SK-N-SH (cell line): ENCODE measurements at regions not wholly inside any gene's neighbourhood (a gene's known extent, or its start where the extent isn't known, plus 50 kb on each side); places are given as distances from the start of the nearest gene placed in this dataset.

Source experiments
- CTCF ChIA-PET: fragments of 300-600, 350-600 bp; formaldehyde crosslinking; extraction: SDS; loops from one replicate; lab custom pipeline; 2021; lab: Yijun Ruan, JAX
- POLR2A ChIA-PET: fragments of 350-600 bp; sonication (Branson Sonifier 250); formaldehyde crosslinking; extraction: SDS; loops from one replicate; lab custom pipeline; 2020; ENCODE audit warnings: antibody characterized with exemption, inconsistent platforms; lab: Yijun Ruan, JAX
- DNase-seq: peaks from one replicate; pipeline ENCODE4 v3.0.0; 2012
- H2AFZ ChIP-seq: fragments of 200-600 bp; sonication (generic); 2 replicates; pipeline ENCODE4 v1.8.1; 2016; ENCODE audit warnings: antibody characterized with exemption, mild to moderate bottlenecking, low read depth
- H3F3A ChIP-seq: fragments of 200-600 bp; sonication (generic); replicated peaks from 2 replicates; pipeline ENCODE3; 2016; ENCODE audit warnings: antibody characterized with exemption, mild to moderate bottlenecking; ENCODE audit not compliant: insufficient read depth
- H3K27ac ChIP-seq, 2 experiments: fragments of 200-500 bp in 1 of 2; fragments of 200-600 bp in 1 of 2; sonication (Bioruptor generic) in 1 of 2; sonication (generic), shearing (Covaris generic) in 1 of 2; 2 replicates each; pipeline versions ENCODE4 v1.5.1 to v1.6.1; 2014 to 2016; ENCODE audit warnings: low read depth in 2 of 2, inconsistent platforms in 1 of 2, low read length in 1 of 2, mild to moderate bottlenecking in 1 of 2, mixed read lengths in 1 of 2
- H3K27me3 ChIP-seq: fragments of 200-600 bp; sonication (generic), shearing (Covaris generic); 2 replicates; pipeline ENCODE4 v1.6.1; 2016; ENCODE audit warnings: mixed run types; ENCODE audit not compliant: insufficient read depth
- H3K36me3 ChIP-seq, 2 experiments: fragments of 200-500 bp in 1 of 2; fragments of 200-600 bp in 1 of 2; sonication (Bioruptor generic) in 1 of 2; sonication (generic) in 1 of 2; replicated peaks in 1 of 2; 2 replicates each; pipeline versions ENCODE3 to v1.5.1; 2014 to 2016; ENCODE audit warnings: low read length in 1 of 2, mild to moderate bottlenecking in 1 of 2; ENCODE audit not compliant: insufficient read depth in 2 of 2, control insufficient read depth in 1 of 2
- H3K4me1 ChIP-seq, 2 experiments: fragments of 200-500 bp in 1 of 2; fragments of 200-600 bp in 1 of 2; sonication (Bioruptor generic) in 1 of 2; sonication (generic), shearing (Covaris generic) in 1 of 2; 2 replicates each; pipeline versions ENCODE4 v1.5.1 to v1.6.1; 2014 to 2016; ENCODE audit warnings: low read depth in 1 of 2, low read length in 1 of 2, mixed run types in 1 of 2; ENCODE audit not compliant: insufficient read depth in 2 of 2, control insufficient read depth in 1 of 2
- H3K4me2 ChIP-seq: fragments of 200-600 bp; sonication (generic), shearing (Covaris generic); 2 replicates; pipeline ENCODE4 v1.6.1; 2017; ENCODE audit warnings: mixed run types
- H3K4me3 ChIP-seq, 2 experiments: fragments of 200-500 bp in 1 of 2; fragments of 200-600 bp in 1 of 2; sonication (Bioruptor generic) in 1 of 2; sonication (generic), shearing (Covaris generic) in 1 of 2; 2 replicates each; pipeline versions ENCODE4 v1.5.1 to v1.8.1; 2014 to 2016; ENCODE audit warnings: low read depth in 2 of 2, inconsistent platforms in 1 of 2, low read length in 1 of 2, mild to moderate bottlenecking in 1 of 2, mixed read lengths in 1 of 2, moderate library complexity in 1 of 2
- H3K79me2 ChIP-seq: fragments of 200-600 bp; sonication (generic); 2 replicates; pipeline ENCODE4 v1.8.1; 2017; ENCODE audit warnings: mild to moderate bottlenecking; ENCODE audit not compliant: insufficient read depth
- H3K9ac ChIP-seq: fragments of 200-600 bp; sonication (generic); 2 replicates; pipeline ENCODE4 v1.6.1; 2017; ENCODE audit warnings: mixed run types
- H3K9me2 ChIP-seq: fragments of 200-600 bp; sonication (generic); 2 replicates; pipeline ENCODE4 v1.6.1; 2017; ENCODE audit warnings: mixed run types
- H3K9me3 ChIP-seq: fragments of 200-600 bp; sonication (generic); 2 replicates; pipeline ENCODE4 v1.6.1; 2017; ENCODE audit warnings: mixed run types, mild to moderate bottlenecking, moderate library complexity
- H4K20me1 ChIP-seq: fragments of 200-600 bp; sonication (generic); 2 replicates; pipeline ENCODE4 v1.6.1; 2017; ENCODE audit warnings: mild to moderate bottlenecking, mixed run types; ENCODE audit not compliant: insufficient read depth
- ELF1 ChIP-seq: IDR thresholded peaks from 2 replicates; pipeline ENCODE4 v1.4.0; 2012
- EP300 ChIP-seq, 2 experiments: IDR thresholded peaks; 2 replicates each; pipeline versions ENCODE4 v1.4.0 to v1.6.1; 2012; ENCODE audit warnings: borderline replicate concordance in 1 of 2, low read depth in 1 of 2, low read length in 1 of 2
- FOSL2 ChIP-seq: IDR thresholded peaks from 2 replicates; pipeline ENCODE4 v1.4.0; 2012; ENCODE audit warnings: low read depth, mild to moderate bottlenecking, moderate library complexity, borderline replicate concordance
- FOXM1 ChIP-seq: IDR thresholded peaks from 2 replicates; pipeline ENCODE4 v1.4.0; 2012; ENCODE audit warnings: low read depth, mild to moderate bottlenecking
- GATA2 ChIP-seq: sonication (generic); formaldehyde crosslinking; IDR thresholded peaks from 2 replicates; pipeline ENCODE4 v1.5.0; 2020; ENCODE audit warnings: mild to moderate bottlenecking, missing genetic modification reagents
- JUND ChIP-seq: IDR thresholded peaks from 2 replicates; pipeline ENCODE4 v1.4.0; 2012
- MEF2A ChIP-seq: IDR thresholded peaks from 2 replicates; pipeline ENCODE4 v1.4.0; 2012; ENCODE audit warnings: low read depth, borderline replicate concordance
- MXI1 ChIP-seq: IDR thresholded peaks from 2 replicates; pipeline ENCODE4 v1.6.1; 2012; ENCODE audit warnings: mild to moderate bottlenecking, low read depth, low read length, improper control_type of control experiment
- PBX3 ChIP-seq: IDR thresholded peaks from 2 replicates; pipeline ENCODE4; 2012
- POLR2AphosphoS5 ChIP-seq: IDR thresholded peaks from 2 replicates; pipeline ENCODE4 v1.6.1; 2012; ENCODE audit warnings: low read depth, low read length
- RAD21 ChIP-seq: IDR thresholded peaks from 2 replicates; pipeline ENCODE4 v1.6.1; 2012; ENCODE audit warnings: mild to moderate bottlenecking, low read length
- RCOR1 ChIP-seq: fragments of 150-350 bp; IDR thresholded peaks from 2 replicates; pipeline ENCODE4 v1.6.1; 2017; ENCODE audit warnings: antibody characterized with exemption, low read length
- TCF12 ChIP-seq: IDR thresholded peaks from 2 replicates; pipeline ENCODE4 v1.4.0; 2012
- TEAD4 ChIP-seq: IDR thresholded peaks from 2 replicates; pipeline ENCODE4 v1.4.0; 2012; ENCODE audit warnings: mild to moderate bottlenecking, borderline replicate concordance; ENCODE audit not compliant: insufficient read depth
- WGBS: methylation state at CpG from one replicate; pipeline ENCODE4 v1.1.6; 2017; ENCODE audit warnings: low lambda C conversion rate; 5-methylcytosine and 5-hydroxymethylcytosine counted together
- TF ChIP-seq, protein P1 (sequence below): IDR thresholded peaks from 2 replicates; pipeline ENCODE4 v1.6.1; 2012; ENCODE audit warnings: mild to moderate bottlenecking, low read depth, low read length, moderate library complexity
- TF ChIP-seq, protein P2 (sequence below): IDR thresholded peaks from 2 replicates; pipeline ENCODE4 v1.4.0; 2012; ENCODE audit warnings: low read depth, borderline replicate concordance

DNA sequence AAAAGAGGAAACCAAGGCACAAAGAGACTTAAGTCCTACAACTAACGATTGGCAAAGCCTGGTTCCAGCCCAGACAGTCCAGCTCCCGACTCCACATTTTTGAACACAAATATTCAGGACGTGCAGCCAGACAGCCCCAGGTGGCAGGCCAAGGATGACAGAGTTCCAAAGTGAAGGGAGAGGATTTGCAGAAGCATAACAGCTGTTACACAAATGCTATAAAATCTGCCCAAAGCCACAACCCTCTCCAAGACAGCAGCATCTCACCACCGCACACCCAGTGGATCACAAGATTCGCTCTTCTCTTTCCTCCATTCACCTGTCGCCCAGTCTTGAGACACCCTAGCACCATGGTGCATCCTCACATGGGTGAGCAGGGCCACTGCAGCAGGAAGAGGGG, 227.1 kb upstream of the ID2 start:
- Histone ChIP-seq H3F3A (no peaks in the 10 kb centered on the region), H4K20me1 (no peaks in the 10 kb centered on the region), H3K9ac (no peak overlapping the region), H3K79me2 (no peaks in the 10 kb centered on the region), H3K27me3 (no peaks in the 10 kb centered on the region), H3K4me2 (no peak overlapping the region), H3K4me3 (no peak overlapping the region), H3K9me3 (no peaks in the 10 kb centered on the region), H2AFZ (no peak overlapping the region), H3K27ac (no peak overlapping the region), H3K4me1 (no peaks in the 10 kb centered on the region), H3K9me2 (no peaks in the 10 kb centered on the region), H3K36me3 (no peaks in the 10 kb centered on the region)
- CTCF ChIA-PET: no interaction called here
- WGBS: 68% methylated on average over 6 of the region's 6 CpGs
- no peak for DNase-seq
- POLR2A ChIA-PET: no interaction called here
- TF ChIP-seq MXI1 (no peak), JUND (no peak), RAD21 (no peak), ELF1 (no peak), TCF12 (no peak), TEAD4 (no peak), FOXM1 (no peak), RCOR1 (no peak), PBX3 (no peak)
- TF ChIP-seq, protein P1, sequence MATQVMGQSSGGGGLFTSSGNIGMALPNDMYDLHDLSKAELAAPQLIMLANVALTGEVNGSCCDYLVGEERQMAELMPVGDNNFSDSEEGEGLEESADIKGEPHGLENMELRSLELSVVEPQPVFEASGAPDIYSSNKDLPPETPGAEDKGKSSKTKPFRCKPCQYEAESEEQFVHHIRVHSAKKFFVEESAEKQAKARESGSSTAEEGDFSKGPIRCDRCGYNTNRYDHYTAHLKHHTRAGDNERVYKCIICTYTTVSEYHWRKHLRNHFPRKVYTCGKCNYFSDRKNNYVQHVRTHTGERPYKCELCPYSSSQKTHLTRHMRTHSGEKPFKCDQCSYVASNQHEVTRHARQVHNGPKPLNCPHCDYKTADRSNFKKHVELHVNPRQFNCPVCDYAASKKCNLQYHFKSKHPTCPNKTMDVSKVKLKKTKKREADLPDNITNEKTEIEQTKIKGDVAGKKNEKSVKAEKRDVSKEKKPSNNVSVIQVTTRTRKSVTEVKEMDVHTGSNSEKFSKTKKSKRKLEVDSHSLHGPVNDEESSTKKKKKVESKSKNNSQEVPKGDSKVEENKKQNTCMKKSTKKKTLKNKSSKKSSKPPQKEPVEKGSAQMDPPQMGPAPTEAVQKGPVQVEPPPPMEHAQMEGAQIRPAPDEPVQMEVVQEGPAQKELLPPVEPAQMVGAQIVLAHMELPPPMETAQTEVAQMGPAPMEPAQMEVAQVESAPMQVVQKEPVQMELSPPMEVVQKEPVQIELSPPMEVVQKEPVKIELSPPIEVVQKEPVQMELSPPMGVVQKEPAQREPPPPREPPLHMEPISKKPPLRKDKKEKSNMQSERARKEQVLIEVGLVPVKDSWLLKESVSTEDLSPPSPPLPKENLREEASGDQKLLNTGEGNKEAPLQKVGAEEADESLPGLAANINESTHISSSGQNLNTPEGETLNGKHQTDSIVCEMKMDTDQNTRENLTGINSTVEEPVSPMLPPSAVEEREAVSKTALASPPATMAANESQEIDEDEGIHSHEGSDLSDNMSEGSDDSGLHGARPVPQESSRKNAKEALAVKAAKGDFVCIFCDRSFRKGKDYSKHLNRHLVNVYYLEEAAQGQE: no peak
- TF ChIP-seq, protein P2, sequence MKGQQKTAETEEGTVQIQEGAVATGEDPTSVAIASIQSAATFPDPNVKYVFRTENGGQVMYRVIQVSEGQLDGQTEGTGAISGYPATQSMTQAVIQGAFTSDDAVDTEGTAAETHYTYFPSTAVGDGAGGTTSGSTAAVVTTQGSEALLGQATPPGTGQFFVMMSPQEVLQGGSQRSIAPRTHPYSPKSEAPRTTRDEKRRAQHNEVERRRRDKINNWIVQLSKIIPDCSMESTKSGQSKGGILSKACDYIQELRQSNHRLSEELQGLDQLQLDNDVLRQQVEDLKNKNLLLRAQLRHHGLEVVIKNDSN: no peak

- Histone ChIP-seq H3K9me2 (no peaks in the 10 kb centered on the region), H3F3A (no peaks in the 10 kb centered on the region)
- TF ChIP-seq MXI1 (no peak), GATA2 (CRISPR knock-in tag) (no peak), MEF2A (no peak), EP300 (IDR thresholded peaks at IDR 0.05; ENCODE audit: borderline replicate concordance in 1 of 2, low read depth in 1 of 2, low read length in 1 of 2) (no peak), POLR2AphosphoS5 (no peak), FOSL2 (no peak)
- TF ChIP-seq, all 33 proteins: peak for 0
- POLR2A ChIA-PET: no interaction called here
- Histone ChIP-seq H3K36me3 (no peaks in the 10 kb centered on the region), H3K27ac (no peak overlapping the region), H2AFZ (no peak overlapping the region), H4K20me1 (no peaks in the 10 kb centered on the region), H3K79me2 (no peaks in the 10 kb centered on the region), H3K4me1 (no peaks in the 10 kb centered on the region), H3K4me2 (no peak overlapping the region), H3K27me3 (no peaks in the 10 kb centered on the region), H3K9me3 (no peaks in the 10 kb centered on the region), H3K9ac (no peak overlapping the region), H3K4me3 (no peak overlapping the region)
- no peak for DNase-seq
- CTCF ChIA-PET: no interaction called here
- 78% methylated on average over 23 of the region's 23 CpGs for WGBS
These were observed 226.4 kb upstream of the ID2 start for GRCh38 chr2:8455236-8456150.
